ENCODE measurements at regions not wholly inside any gene's neighbourhood (a gene's known extent, or its start where the extent isn't known, plus 50 kb on each side); places are given as distances from the start of the nearest gene placed in this dataset.
"Not testable (repeated sequence)": the region's sequence is repeated elsewhere in the genome, so short reads cannot be mapped to it uniquely, and the experiment has no call there.

- no peak for DNase-seq (ENCODE audit: low read depth in 2 of 2)
Observed at GRCh38 chr15:29511663-29512062, 242.0 kb upstream of the NSMCE3 start.

- not testable (repeated sequence) for DNase-seq (ENCODE audit: low read depth in 2 of 2)
Observed at GRCh38 chr15:29505535-29505934, 235.9 kb upstream of the NSMCE3 start.

- no peak for DNase-seq (ENCODE audit: low read depth in 2 of 2)
Observed at GRCh38 chr15:29490747-29491471, 221.3 kb upstream of the NSMCE3 start.

- no peak for DNase-seq (ENCODE audit: low read depth in 2 of 2)
Observed at GRCh38 chr15:29480949-29481348, 211.3 kb upstream of the NSMCE3 start.

GRCh38 chr15:29480278-29480677 lies 210.7 kb upstream of the NSMCE3 start:
- DNase-seq (ENCODE audit: low read depth in 2 of 2), result no peak

- no peak for DNase-seq (ENCODE audit: low read depth in 2 of 2)
Observed at GRCh38 chr15:29477256-29477655, 207.6 kb upstream of the NSMCE3 start.

- DNase-seq (ENCODE audit: low read depth in 2 of 2), result no peak
Observed at GRCh38 chr15:29476503-29477080, 207.0 kb upstream of the NSMCE3 start.

GRCh38 chr15:29475096-29475495 lies 205.5 kb upstream of the NSMCE3 start:
- DNase-seq (ENCODE audit: low read depth in 2 of 2), result no peak

GRCh38 chr15:29473621-29474105 lies 204.0 kb upstream of the NSMCE3 start:
- DNase-seq (ENCODE audit: low read depth in 2 of 2), result no peak

- no peak for DNase-seq (ENCODE audit: low read depth in 2 of 2)
Observed at GRCh38 chr15:29472901-29473445, 203.4 kb upstream of the NSMCE3 start.

- DNase-seq (ENCODE audit: low read depth in 2 of 2), result no peak
Observed at GRCh38 chr15:29471757-29472156, 202.1 kb upstream of the NSMCE3 start.

GRCh38 chr15:29471306-29471705 lies 201.7 kb upstream of the NSMCE3 start:
- DNase-seq (ENCODE audit: low read depth in 2 of 2), result no peak

GRCh38 chr15:29470794-29471193 lies 201.2 kb upstream of the NSMCE3 start:
- no peak for DNase-seq (ENCODE audit: low read depth in 2 of 2)

- no peak for DNase-seq (ENCODE audit: low read depth in 2 of 2)
Observed at GRCh38 chr15:29470311-29470710, 200.7 kb upstream of the NSMCE3 start.

- no peak for DNase-seq (ENCODE audit: low read depth in 2 of 2)
Observed at GRCh38 chr15:29468899-29469298, 199.3 kb upstream of the NSMCE3 start.

GRCh38 chr15:29467091-29467490 lies 197.5 kb upstream of the NSMCE3 start:
- DNase-seq (ENCODE audit: low read depth in 2 of 2), result no peak

GRCh38 chr15:29466292-29466691 lies 196.7 kb upstream of the NSMCE3 start:
- DNase-seq (ENCODE audit: low read depth in 2 of 2), result no peak

GRCh38 chr15:29465816-29466215 lies 196.2 kb upstream of the NSMCE3 start:
- DNase-seq (ENCODE audit: low read depth in 2 of 2), result no peak

- no peak for DNase-seq (ENCODE audit: low read depth in 2 of 2)
Observed at GRCh38 chr15:29465196-29465595, 195.6 kb upstream of the NSMCE3 start.

GRCh38 chr15:29461877-29462276 lies 192.3 kb upstream of the NSMCE3 start:
- no peak for DNase-seq (ENCODE audit: low read depth in 2 of 2)

GRCh38 chr15:29458361-29458760 lies 188.7 kb upstream of the NSMCE3 start:
- no peak for DNase-seq (ENCODE audit: low read depth in 2 of 2)

GRCh38 chr15:29457729-29458128 lies 188.1 kb upstream of the NSMCE3 start:
- DNase-seq (ENCODE audit: low read depth in 2 of 2), result no peak

- no peak for DNase-seq (ENCODE audit: low read depth in 2 of 2)
Observed at GRCh38 chr15:29456964-29457363, 187.3 kb upstream of the NSMCE3 start.

All from stimulated activated CD8-positive, alpha-beta memory T cell treated with anti-CD3 and anti-CD28 coated beads, Interleukin-2, amount 100 ng/mL, for 48 hours (primary cell).